ENCODE measurements at regions not wholly inside any gene's neighbourhood (a gene's known extent, or its start where the extent isn't known, plus 50 kb on each side); places are given as distances from the start of the nearest gene placed in this dataset.

DNA sequence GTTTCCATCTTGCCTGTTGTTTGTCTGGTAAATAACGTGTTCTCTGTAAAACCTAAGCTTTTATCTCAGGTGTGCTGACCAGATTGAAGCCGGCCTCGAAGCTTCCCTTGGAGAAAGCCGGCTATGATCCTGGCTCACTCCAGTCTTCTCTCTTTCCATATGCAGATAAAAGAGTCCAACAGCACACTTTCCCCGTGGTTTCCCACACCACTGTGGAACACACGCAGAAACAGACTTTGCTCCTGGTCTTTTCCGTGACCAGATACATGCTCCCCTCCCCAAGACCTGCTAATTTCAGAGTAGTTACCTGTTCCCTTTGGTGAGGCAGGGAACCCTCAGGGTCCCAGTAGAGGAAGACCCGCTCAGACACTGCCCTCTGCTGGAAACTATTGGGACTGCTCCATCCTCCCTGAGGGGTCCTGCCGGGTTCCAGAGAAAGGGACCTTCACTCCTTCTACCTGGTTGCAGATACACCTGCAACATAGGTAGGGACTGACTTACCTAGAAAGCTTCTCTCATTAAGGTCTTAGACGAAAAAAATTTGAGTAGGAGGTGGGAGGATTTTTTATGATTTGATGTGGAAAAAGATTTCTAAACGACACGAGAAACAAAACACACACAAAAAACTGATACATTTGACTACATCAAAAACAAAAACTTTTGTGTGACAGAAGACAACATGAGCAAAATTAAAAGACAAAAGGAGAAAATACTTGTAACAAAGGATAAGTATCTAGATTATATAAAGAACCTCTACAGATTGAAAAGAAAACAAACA is 415.4 kb upstream of the CCDC196 start:
- DNase-seq (peak in 2 of 5 donors; percentile 18 to 34), ATAC-seq (peak in 3 of 4 donors; percentile 49 to 67 (median 58))
- Histone ChIP-seq H3K36me3 (no peaks in the 10 kb centered on the region), H3K4me3 (no peak overlapping the region), H3K27me3 (peaks cover 0 to 4% (median 0%) of the 10 kb centered on the region in 9 donors), H3K4me1 (no peaks in the 10 kb centered on the region), H3K27ac (no peak overlapping the region), H3K9me3 (no peaks in the 10 kb centered on the region)
- TF ChIP-seq CTCF (IDR thresholded peaks at IDR 0.05) = peak; percentile 63 to 85 (median 76)
- no peak for TF ChIP-seq POLR2A (IDR thresholded peaks at IDR 0.05)
- intact Hi-C loops (cut with DNase I) = loop anchor here in 7 of 10 donors (2.0 to 10.0 kb wide), 7 partner anchors 106 to 908 kb away; partner anchors contain the start of gene FUT8 (in 3 of the 7)
- WGBS, 4 donors = 46 to 49% (median 47%) methylated on average over 12 of the region's 12 CpGs

- no peaks in the 10 kb centered on the region for H3K36me3 ChIP-seq
- no peak for DNase-seq
- no peak for ATAC-seq
- WGBS, 4 donors = 81 to 89% (median 85%) methylated on average over 5 of the region's 5 CpGs
- H3K27me3 ChIP-seq = peaks cover 0 to 4% (median 0%) of the 10 kb centered on the region in 9 donors
- H3K27ac ChIP-seq = no peak overlapping the region
- TF ChIP-seq POLR2A (IDR thresholded peaks at IDR 0.05) (no peak), CTCF (IDR thresholded peaks at IDR 0.05) (no peak)
- no peak overlapping the region for H3K4me3 ChIP-seq
- H3K4me1 ChIP-seq = no peaks in the 10 kb centered on the region
- intact Hi-C loops (cut with DNase I) = loop anchor here in 7 of 10 donors (5.0 to 10.0 kb wide), 6 partner anchors 108 to 910 kb away; partner anchors contain the start of gene FUT8 (in 3 of the 7)
- H3K9me3 ChIP-seq = no peaks in the 10 kb centered on the region
Observed at GRCh38 chr14:66072190-66073084, 413.7 kb upstream of the CCDC196 start.

GRCh38 chr14:66074537-66074936 is 411.6 kb upstream of the CCDC196 start:
- no peak overlapping the region for H3K4me3 ChIP-seq
- H3K27me3 ChIP-seq = peaks cover 0 to 4% (median 0%) of the 10 kb centered on the region in 9 donors
- H3K9me3 ChIP-seq = no peaks in the 10 kb centered on the region
- no peak overlapping the region for H3K27ac ChIP-seq
- ATAC-seq (no peak), DNase-seq (no peak)
- H3K36me3 ChIP-seq = no peaks in the 10 kb centered on the region
- intact Hi-C loops (cut with DNase I) = loop anchor here in 7 of 10 donors (5.0 to 10.0 kb wide), 6 partner anchors 110 to 912 kb away; partner anchors contain the start of gene FUT8 (in 3 of the 7)
- TF ChIP-seq CTCF (IDR thresholded peaks at IDR 0.05) (no peak), POLR2A (IDR thresholded peaks at IDR 0.05) (no peak)
- 59 to 86% (median 73%) methylated on average over 4 of the region's 4 CpGs for WGBS, 4 donors
- no peaks in the 10 kb centered on the region for H3K4me1 ChIP-seq
